ENCODE measurements at regions not wholly inside any gene's neighbourhood (a gene's known extent, or its start where the extent isn't known, plus 50 kb on each side); places are given as distances from the start of the nearest gene placed in this dataset.

- DNase-seq (ENCODE audit: low spot score) = no peak
Observed at GRCh38 chr4:60187428-60187827, 1012.7 kb upstream of the ADGRL3 start.

GRCh38 chr4:60189286-60189685 is 1010.8 kb upstream of the ADGRL3 start:
- no peak for DNase-seq (ENCODE audit: low spot score)

GRCh38 chr4:60194214-60194613 is 1005.9 kb upstream of the ADGRL3 start:
- no peak for DNase-seq (ENCODE audit: low spot score)

GRCh38 chr4:60195256-60195655 is 1004.9 kb upstream of the ADGRL3 start:
- DNase-seq (ENCODE audit: low spot score) = no peak

- DNase-seq (ENCODE audit: low spot score) = peak; percentile 53
Observed at GRCh38 chr4:60201052-60201673, 999.0 kb upstream of the ADGRL3 start.

- no peak for DNase-seq (ENCODE audit: low spot score)
Observed at GRCh38 chr4:60209588-60209987, 990.5 kb upstream of the ADGRL3 start.

- DNase-seq (ENCODE audit: low spot score) = no peak
Observed at GRCh38 chr4:60215906-60216305, 984.2 kb upstream of the ADGRL3 start.

GRCh38 chr4:60216752-60217151 is 983.4 kb upstream of the ADGRL3 start:
- no peak for DNase-seq (ENCODE audit: low spot score)

- no peak for DNase-seq (ENCODE audit: low spot score)
Observed at GRCh38 chr4:60221866-60222265, 978.3 kb upstream of the ADGRL3 start.

GRCh38 chr4:60223208-60223923 is 976.8 kb upstream of the ADGRL3 start:
- no peak for DNase-seq (ENCODE audit: low spot score)

GRCh38 chr4:60241866-60242265 is 958.3 kb upstream of the ADGRL3 start:
- DNase-seq (ENCODE audit: low spot score) = no peak

- no peak for DNase-seq (ENCODE audit: low spot score)
Observed at GRCh38 chr4:60249784-60250183, 950.3 kb upstream of the ADGRL3 start.

GRCh38 chr4:60250657-60251056 is 949.5 kb upstream of the ADGRL3 start:
- no peak for DNase-seq (ENCODE audit: low spot score)

GRCh38 chr4:60259781-60260180 is 940.3 kb upstream of the ADGRL3 start:
- DNase-seq (ENCODE audit: low spot score) = no peak

- no peak for DNase-seq (ENCODE audit: low spot score)
Observed at GRCh38 chr4:60266505-60266904, 933.6 kb upstream of the ADGRL3 start.

- no peak for DNase-seq (ENCODE audit: low spot score)
Observed at GRCh38 chr4:60296386-60296785, 903.7 kb upstream of the ADGRL3 start.

GRCh38 chr4:60313611-60314178 is 886.4 kb upstream of the ADGRL3 start:
- no peak for DNase-seq (ENCODE audit: low spot score)

- no peak for DNase-seq (ENCODE audit: low spot score)
Observed at GRCh38 chr4:60314416-60314815, 885.7 kb upstream of the ADGRL3 start.

GRCh38 chr4:60315586-60315985 is 884.5 kb upstream of the ADGRL3 start:
- DNase-seq (ENCODE audit: low spot score) = no peak

- no peak for DNase-seq (ENCODE audit: low spot score)
Observed at GRCh38 chr4:60326735-60327134, 873.4 kb upstream of the ADGRL3 start.

GRCh38 chr4:60327651-60328050 is 872.5 kb upstream of the ADGRL3 start:
- no peak for DNase-seq (ENCODE audit: low spot score)

GRCh38 chr4:60344908-60345307 is 855.2 kb upstream of the ADGRL3 start:
- no peak for DNase-seq (ENCODE audit: low spot score)

- DNase-seq (ENCODE audit: low spot score) = no peak
Observed at GRCh38 chr4:60345392-60345791, 854.7 kb upstream of the ADGRL3 start.
